WTC11 (cell line): ENCODE measurements at regions not wholly inside any gene's neighbourhood (a gene's known extent, or its start where the extent isn't known, plus 50 kb on each side); places are given as distances from the start of the nearest gene placed in this dataset.

ENCODE experiments used
- MYBL2 ChIP-seq: sonication (generic); formaldehyde crosslinking; IDR thresholded peaks from 2 replicates; pipeline ENCODE4 v1.8.1; 2023; ENCODE audit warnings: mild to moderate bottlenecking, moderate library complexity, missing genetic modification reagents
- NFE2L1 ChIP-seq: sonication (generic); formaldehyde crosslinking; IDR thresholded peaks from 2 replicates; pipeline ENCODE4 v1.8.1; 2023; ENCODE audit warnings: missing genetic modification reagents
- NR3C1 ChIP-seq: sonication (generic); formaldehyde crosslinking; conservative IDR thresholded peaks from 2 replicates; pipeline ENCODE4 v1.8.1; 2023; ENCODE audit warnings: low read depth, mild to moderate bottlenecking, missing genetic modification reagents
- ZNF121 ChIP-seq: sonication (generic); formaldehyde crosslinking; IDR thresholded peaks from 2 replicates; pipeline ENCODE4 v1.8.0; 2023; ENCODE audit warnings: missing genetic modification reagents
- TF ChIP-seq, protein P1 (sequence below): sonication (generic); formaldehyde crosslinking; IDR thresholded peaks from 2 replicates; pipeline ENCODE4 v1.8.0; 2022; ENCODE audit warnings: mild to moderate bottlenecking, missing genetic modification reagents

DNA sequence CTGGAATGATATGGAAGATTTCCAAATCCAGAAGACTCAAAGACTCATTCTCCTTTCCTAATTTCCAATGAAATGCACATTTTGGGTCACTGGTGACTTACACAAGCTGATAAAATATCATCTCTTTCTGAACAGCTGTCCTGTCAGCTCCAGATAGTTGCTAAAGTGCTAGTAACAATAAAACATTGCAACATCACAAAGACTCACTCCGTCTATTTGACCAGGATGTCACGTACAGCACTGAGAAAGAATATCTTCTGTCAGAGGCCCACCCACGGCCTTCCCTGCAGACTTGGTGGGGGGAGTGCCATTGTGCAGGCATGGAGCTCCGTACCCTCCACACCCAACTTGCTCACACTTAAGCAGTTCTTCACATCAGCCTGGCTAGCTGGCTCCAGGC is 78.9 kb upstream of the EGR2 start:
- TF ChIP-seq ZNF121 (CRISPR knock-in tag) (no peak), NFE2L1 (CRISPR knock-in tag) (no peak), MYBL2 (CRISPR knock-in tag) (no peak), NR3C1 (CRISPR knock-in tag) (no peak)
- TF ChIP-seq, protein P1, sequence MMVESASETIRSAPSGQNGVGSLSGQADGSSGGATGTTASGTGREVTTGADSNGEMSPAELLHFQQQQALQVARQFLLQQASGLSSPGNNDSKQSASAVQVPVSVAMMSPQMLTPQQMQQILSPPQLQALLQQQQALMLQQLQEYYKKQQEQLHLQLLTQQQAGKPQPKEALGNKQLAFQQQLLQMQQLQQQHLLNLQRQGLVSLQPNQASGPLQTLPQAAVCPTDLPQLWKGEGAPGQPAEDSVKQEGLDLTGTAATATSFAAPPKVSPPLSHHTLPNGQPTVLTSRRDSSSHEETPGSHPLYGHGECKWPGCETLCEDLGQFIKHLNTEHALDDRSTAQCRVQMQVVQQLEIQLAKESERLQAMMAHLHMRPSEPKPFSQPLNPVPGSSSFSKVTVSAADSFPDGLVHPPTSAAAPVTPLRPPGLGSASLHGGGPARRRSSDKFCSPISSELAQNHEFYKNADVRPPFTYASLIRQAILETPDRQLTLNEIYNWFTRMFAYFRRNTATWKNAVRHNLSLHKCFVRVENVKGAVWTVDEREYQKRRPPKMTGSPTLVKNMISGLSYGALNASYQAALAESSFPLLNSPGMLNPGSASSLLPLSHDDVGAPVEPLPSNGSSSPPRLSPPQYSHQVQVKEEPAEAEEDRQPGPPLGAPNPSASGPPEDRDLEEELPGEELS (CRISPR knock-in tag), result no peak
